HEK293 (cell line): ENCODE measurements at regions not wholly inside any gene's neighbourhood (a gene's known extent, or its start where the extent isn't known, plus 50 kb on each side); places are given as distances from the start of the nearest gene placed in this dataset.

Source experiments
- ZNF707 ChIP-seq: fragments of 450-650 bp; formaldehyde crosslinking; IDR thresholded peaks from 2 replicates; pipeline ENCODE4 v1.5.1; 2016; ENCODE audit warnings: missing biosample characterization, missing genetic modification characterization
- TF ChIP-seq, protein P1 (sequence below): sonication (generic); formaldehyde crosslinking; IDR thresholded peaks from 2 replicates; pipeline ENCODE4 v1.8.1; 2022; ENCODE audit warnings: mild to moderate bottlenecking, moderate library complexity, missing genetic modification reagents
- TF ChIP-seq, protein P2 (sequence below): fragments of 450-650 bp; formaldehyde crosslinking; IDR thresholded peaks from 2 replicates; pipeline ENCODE4 v1.5.1; 2017; ENCODE audit warnings: missing biosample characterization, missing genetic modification characterization

DNA sequence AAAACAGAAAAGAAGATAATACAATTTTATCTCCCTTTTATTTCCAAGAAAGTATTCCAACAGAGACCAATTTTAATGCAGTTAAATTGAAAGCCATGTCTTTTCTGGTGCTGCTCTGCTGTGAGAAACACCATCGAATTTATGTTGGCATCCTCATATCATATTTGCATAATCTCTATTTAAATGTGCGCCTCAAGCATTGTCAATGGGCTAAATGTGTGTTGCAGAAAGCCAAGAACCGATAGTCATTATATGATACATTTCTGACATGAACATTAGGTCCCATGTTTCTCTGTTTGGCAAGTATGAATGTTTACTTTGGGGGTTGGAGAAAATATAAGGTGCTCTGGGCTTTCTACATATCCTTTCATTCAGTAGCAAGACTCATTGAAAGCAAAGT, 1023.5 kb upstream of the CELF2 start:
- TF ChIP-seq ZNF707 (tag by site-specific recombination): no peak
- TF ChIP-seq, protein P1, sequence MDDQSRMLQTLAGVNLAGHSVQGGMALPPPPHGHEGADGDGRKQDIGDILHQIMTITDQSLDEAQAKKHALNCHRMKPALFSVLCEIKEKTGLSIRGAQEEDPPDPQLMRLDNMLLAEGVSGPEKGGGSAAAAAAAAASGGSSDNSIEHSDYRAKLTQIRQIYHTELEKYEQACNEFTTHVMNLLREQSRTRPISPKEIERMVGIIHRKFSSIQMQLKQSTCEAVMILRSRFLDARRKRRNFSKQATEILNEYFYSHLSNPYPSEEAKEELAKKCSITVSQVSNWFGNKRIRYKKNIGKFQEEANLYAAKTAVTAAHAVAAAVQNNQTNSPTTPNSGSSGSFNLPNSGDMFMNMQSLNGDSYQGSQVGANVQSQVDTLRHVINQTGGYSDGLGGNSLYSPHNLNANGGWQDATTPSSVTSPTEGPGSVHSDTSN: no peak
- TF ChIP-seq, protein P2, sequence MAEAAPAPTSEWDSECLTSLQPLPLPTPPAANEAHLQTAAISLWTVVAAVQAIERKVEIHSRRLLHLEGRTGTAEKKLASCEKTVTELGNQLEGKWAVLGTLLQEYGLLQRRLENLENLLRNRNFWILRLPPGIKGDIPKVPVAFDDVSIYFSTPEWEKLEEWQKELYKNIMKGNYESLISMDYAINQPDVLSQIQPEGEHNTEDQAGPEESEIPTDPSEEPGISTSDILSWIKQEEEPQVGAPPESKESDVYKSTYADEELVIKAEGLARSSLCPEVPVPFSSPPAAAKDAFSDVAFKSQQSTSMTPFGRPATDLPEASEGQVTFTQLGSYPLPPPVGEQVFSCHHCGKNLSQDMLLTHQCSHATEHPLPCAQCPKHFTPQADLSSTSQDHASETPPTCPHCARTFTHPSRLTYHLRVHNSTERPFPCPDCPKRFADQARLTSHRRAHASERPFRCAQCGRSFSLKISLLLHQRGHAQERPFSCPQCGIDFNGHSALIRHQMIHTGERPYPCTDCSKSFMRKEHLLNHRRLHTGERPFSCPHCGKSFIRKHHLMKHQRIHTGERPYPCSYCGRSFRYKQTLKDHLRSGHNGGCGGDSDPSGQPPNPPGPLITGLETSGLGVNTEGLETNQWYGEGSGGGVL (tag by site-specific recombination): no peak
